Activated CD4-positive, alpha-beta T cell treated with anti-CD3 and anti-CD28 coated beads, Interleukin-2, amount 50 U/mL, for 48 hours (primary cell): ENCODE measurements at regions not wholly inside any gene's neighbourhood (a gene's known extent, or its start where the extent isn't known, plus 50 kb on each side); places are given as distances from the start of the nearest gene placed in this dataset.

Experiments used
- DNase-seq, 2 experiments: peaks; one replicate each; pipeline ENCODE4 v3.0.0-alpha.2; 2020

DNA sequence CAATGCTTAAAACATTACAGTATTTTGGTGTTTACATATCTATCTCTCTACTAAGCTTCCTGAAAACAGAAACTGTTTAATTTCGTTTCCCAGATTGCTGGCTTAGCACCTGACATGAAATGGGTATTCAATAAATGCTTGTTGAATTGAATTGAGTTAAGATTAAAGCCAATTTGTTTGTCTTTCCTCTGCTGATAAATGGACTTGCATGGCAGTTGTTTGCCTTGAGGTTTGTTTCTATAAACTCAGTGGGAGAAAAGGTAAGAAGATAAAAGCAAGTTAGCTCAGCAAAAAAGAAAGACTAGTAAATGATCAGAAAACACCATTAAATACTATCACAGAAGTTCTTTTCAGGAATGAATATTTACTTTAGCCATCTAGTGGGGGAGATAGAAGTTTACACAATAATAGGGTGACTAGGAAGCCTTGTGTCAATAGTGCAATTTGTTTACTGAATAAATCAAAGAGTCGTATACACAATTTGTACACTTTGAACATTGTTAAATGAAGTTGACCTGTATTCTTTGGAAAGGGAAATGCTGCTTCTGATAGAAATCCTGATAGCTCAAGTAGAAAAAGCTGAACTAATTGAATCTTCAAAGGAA, 754.5 kb upstream of the FAM98A start:
- no peak for DNase-seq

DNA sequence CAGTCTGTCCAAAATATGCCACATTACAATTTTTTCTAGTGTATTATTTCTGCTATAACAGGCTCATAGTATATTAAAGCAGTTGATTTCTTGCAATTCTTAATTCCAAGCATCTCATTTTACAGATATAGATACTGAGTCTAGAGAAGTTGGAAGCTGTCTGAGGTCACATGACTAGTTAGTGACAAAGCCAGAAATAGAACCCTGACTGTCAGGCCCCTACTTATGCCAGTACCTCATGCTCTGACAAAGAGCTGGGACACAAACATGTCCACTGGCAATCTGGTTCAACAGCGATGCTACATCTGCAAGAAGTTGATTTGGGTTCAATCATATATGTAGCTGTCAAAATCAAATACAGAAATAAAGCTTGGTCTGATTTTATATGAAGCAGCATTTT, 750.4 kb upstream of the FAM98A start:
- DNase-seq = no peak

DNA sequence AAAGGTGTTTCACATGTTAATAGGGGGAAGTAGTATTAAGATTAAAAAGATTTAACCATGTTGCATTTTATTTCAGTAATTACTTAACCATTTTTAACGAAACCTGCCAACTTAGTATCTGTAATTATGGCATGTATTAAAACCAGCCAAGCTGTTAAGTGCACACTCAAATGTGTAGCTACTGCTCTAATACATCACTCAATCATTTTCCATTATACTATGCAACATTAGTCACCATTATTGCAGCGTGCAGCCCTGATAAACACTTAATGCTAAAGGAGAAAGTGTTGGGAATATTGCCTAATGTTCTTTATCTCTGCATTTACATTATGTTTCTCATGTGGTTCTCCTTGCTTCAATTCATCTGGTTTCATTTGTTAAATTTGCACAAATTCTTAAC, 745.9 kb upstream of the FAM98A start:
- DNase-seq = no peak

DNA sequence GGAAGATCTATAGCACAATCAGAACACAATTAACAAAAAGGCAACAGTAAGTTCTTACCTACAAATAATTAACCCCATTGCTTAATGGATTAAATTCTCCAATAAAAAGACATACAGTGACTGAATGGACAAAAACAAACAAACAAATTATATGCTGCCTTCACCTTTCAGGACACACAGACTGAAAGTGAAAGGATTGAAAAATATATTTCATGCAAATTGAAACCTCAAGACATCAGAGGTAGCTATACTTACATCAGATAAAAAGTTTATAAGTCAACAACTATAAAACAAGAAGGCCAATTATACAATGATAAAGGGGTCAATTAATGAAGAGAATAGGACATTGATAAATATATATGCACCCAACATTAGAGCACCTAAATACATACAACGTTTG, 741.2 kb upstream of the FAM98A start:
- no peak for DNase-seq

DNA sequence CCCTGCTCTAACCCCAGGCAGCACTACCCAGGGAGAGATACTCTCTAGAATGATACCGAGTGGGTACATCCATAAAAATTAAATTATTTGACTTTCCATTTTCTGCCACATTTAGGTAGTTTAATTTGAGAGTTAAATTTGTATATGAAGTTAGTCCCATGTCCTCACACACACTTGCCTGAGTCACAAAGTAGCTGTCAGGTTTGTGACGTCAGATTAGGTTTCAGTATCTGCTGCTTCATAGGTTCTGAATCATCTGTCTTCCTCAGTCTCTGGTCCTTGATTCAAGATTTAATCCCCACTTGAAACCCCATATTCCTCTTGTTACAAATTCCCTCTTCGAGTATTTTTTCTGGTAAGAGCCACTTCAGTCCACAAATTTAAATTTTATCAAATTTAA, 738.6 kb upstream of the FAM98A start:
- DNase-seq = no peak

DNA sequence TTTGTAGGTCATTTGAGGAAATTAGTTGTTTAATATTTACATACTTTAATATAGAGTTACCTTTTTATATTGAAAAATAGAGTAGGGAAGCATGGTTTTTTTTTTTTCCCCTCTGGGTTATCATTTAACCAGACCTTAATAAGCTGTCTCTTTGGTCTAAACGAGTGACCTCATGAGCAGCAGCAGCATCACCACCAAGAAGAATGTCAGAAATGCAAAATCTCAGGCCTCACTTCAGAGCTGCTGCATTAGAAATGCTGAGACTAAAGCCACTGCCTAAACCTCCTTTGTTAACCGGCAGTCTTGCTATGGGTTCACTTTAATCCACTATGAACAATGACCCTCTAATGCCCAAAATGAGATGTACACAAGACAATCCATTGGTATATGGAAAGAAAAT, 733.7 kb upstream of the FAM98A start:
- no peak for DNase-seq

DNA sequence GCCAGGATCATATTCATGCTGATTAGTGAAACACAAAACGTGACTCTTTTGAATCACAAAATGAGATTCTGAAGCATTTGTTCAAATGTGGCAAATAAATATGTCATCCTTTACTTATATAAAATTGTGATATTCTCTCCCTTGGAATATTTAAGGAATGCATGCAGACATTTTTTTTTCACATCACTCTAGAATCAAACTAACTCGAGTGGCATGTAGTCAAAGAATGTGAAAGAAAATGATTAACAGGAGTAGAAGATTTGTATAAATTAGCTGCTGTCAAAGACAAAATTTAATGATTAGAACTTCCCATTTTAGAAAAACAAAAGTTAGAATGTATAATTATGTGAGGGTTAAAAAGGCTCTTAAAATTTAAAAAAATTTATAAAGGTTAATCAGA, 721.0 kb upstream of the FAM98A start:
- DNase-seq = no peak

DNA sequence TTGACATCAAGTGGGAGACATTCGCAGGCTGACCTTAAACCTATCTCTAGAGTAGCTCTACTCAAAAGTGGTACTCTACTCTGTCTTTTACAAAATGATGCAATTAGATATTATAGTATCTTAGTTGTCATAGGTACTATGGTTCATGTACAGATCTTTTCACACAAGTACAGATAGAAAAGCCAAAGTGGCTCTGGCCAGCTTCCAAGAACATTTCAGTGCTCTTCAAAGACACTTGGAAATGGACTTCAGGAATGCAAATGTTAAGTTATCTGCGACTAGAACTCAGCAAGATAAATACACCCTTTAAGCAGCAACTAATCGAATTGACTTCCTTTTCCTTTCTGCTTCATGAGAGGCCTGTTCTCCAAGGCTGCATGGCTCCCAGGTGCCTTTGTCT, 718.7 kb upstream of the FAM98A start:
- DNase-seq = no peak

DNA sequence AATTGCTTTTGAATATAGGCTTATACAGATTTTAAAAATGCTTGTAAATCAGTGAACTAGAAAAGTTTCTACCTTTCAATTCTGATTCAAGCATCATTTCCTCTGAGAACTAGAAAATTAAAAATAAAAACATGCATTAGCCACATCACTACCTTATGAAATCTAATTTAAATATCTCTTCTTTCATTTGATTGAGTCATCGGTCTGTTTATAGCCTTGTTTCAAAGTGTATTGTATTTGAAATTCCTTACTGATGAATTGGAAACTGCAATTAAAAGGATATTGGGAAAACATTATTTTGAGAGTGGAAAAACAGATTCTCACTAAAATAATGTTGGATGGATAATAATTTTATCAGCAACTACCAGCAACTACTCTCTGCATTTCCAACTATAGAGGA, 717.7 kb upstream of the FAM98A start:
- no peak for DNase-seq

DNA sequence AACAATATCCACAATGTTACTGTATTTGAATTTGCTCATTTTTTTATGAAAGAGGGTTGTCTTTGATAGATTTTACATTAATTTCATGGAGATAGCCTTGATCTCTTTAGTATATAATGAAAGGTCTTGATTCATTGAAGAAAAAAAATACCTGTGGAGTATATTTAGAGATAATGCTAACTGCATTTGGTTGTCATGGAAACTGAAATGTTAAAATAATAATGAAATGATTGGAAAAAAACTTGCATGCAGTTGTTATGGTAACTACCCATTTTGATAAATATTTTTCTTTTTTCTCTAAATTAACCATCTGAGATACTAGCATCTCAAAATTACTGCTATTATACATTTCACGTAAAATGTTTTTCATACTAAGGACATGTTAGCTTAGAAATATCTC, 712.7 kb upstream of the FAM98A start:
- DNase-seq = no peak

DNA sequence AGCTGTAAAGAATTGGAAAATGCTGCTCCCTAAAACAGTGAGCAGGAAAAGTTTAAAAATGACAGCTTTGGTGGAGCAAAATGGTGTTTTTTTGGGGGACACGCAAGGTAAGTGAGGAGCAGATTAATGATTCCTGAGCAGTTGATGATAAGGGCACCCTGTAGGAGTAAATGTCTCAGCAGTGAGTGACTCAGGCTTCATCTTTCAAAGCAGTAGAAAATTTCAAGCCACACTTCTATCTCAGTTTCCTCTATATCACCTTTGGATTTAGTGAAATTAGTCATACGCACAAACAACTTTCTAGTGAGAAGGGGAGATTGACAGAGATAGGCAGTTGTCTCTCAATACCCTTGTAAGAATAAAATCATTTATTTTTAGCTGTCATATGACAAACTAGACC, 709.0 kb upstream of the FAM98A start:
- no peak for DNase-seq

DNA sequence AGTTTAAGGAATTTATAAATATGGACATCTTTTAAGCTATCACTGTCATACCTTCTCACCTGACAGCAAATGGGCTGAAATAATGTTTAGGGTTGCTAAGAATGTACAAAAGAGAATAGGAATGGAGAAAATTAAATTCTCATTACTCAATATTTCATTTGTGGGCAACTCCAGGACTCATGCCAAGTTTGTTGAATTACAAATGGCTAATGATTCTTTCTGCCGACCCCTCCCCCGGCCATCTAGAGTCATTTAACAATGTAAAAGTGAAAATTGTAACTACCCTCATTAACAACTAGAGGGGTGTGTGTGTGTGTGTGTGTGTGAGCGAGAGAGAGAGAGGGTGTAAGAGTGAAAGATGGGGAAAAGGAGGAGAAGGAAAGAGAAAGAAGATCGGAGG, 708.5 kb upstream of the FAM98A start:
- DNase-seq = no peak

DNA sequence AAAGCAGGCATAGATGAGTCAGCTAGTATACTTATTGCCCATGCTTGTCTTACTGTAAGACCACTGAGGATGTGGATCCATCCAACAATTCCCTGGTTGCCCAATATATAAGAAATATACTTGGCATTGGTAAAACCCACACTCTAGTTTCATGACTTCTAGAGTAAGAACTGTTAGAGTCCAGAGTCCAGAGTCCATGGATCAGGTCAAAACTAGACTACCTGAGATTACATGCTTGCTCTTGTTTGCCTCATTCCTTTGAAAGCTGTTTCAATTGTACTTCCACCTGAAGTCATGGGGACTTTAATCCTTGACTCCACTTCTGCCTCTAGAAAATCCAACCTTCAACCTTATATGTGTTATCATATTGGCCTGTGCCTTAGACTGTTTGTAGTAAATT, 707.6 kb upstream of the FAM98A start:
- DNase-seq = no peak

DNA sequence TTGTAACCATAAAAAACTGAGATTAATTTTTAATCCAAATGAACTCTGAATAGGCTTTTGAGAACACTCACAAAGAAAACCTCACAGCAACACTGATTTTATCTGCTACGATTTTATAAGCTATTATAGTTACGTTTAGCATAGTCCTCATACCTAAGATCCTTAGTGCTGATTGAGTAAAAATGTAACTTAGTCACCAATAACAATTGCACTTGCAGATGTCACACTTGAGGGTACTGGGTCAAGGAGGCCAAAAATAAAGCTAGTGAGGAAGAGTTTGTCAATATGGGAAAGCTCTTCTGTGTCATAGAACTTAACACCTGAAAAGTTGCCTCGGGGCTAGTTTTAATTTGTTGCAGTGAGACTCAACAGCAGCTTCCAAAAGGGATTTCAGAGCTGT, 706.5 kb upstream of the FAM98A start:
- DNase-seq = no peak

DNA sequence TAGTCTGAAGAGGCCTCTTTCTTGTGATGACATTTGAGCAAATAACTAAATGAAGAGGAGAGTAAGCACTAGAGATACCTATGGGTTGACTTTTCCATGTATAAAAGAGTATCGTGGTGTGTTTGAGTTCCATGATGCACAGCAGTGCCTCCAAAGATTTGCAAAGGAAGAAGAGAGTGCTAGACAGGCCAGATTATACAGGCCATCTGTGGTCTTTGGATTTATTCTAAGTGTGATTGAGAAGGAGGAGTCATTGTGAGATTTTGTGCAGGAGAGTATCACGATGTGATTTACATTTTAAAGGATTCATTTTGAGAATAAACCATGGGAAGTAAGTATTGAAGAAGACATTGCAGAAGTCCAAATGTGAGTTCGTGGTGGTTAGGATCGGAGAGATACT, 695.9 kb upstream of the FAM98A start:
- DNase-seq = no peak

DNA sequence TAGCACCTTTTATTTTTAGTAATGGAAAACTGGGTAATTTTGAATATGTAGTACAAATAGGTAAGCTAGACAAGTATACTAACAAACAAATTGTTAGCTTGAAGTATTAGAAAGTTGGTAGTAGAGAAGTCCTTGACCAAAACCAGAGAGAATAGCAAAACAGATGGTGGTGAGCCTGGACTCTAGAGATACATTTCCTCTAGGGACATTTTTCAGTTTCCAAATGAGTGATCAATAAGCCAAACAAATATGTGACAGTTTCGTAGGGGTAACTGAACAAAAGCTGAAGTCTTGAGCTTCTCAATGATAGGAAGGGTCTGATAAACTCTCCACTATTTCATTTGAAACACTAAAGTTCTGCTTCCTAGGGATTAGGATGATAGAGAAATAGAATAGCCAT, 692.0 kb upstream of the FAM98A start:
- DNase-seq = no peak

DNA sequence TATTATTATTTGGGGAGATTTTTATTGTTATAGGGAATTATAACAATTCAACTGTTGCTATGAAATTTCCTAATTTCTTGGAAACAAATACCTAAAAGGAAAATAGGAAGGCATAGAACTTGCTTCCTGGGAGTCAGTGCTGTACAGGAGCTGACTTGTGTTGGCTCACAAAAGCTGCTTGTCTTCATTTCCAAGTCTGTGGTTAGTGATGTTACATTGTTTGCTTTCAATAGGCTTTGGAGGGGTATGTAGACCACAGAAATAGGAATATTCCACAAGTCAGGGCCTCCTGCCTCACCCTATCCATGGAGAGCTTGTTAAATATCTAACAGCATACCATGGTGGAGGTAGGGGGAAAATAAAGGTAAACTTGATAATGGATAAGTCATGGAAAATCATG, 688.9 kb upstream of the FAM98A start:
- DNase-seq = no peak

DNA sequence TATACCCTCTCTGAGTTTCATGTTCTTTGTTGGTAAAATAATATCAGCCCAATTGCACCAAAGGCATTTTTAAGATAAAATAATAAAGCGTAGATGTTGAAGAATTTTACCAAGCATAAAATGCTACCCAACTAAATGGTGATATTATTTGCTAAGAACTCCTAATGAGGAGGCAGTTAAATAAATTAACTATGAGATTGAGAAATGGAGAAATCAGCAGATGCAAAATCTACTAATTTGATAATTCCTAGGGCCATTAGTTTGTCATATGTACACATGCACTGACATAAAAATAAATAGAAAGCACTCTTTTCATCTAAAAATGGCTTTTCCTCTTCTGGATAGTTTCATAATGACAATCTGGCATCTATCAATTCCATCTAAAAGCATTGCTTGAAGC, 681.5 kb upstream of the FAM98A start:
- DNase-seq = no peak

DNA sequence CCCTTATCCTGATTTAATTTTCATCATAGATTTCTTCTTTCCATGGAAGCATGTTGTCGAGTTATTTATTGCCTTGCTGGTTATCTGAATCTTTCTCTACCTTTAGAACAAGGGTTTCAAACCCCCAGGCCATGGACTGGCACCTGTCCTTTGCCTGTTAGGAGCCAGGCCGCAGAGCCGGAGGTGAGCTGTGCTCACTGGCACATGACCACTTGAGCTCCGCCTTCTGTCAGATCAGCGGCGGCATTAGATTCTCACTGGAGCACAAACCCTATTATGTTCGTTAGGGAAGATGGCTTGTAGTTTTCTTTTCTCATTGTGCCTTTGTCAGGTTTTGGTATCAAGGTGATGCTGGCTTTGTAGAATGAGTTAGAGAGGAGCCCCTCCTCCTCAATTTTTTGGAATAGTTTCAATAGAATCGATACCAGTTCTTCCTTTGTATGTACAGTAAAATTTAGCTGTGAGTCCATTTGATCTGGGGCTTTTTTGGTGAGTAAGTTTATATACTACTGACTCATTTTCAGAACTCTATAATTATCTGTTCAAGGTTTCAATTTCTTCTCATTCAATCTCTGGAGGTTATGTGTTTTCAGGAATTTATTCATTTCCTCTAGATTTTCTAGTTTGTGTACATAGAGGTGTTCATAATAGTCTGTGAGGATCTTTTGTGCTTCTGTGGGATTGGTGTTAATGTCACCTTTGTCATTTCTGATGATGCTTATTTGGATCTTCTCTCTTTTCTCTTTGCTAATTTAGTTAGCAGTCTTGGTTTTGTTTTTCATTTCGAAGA, 668.0 kb upstream of the FAM98A start:
- no peak for DNase-seq

DNA sequence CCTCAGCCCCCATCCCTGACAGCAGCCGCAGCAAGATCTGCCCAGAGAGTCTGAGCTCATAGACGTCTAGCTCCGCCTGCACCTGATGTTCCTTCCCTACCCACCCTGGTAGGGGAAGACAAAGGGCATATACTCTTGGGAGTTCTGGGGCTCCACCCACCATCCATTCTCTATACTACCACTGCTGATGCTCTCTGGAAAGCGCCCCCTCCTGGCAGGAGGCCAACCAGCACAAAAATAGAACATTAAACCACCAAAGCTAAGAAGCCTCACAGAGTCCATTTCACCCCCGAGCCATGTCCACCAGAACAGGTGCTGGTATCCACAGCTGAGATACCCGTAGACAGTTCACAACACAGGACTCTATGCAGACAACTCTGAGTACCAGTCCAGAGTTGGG, 662.6 kb upstream of the FAM98A start:
- DNase-seq = no peak

DNA sequence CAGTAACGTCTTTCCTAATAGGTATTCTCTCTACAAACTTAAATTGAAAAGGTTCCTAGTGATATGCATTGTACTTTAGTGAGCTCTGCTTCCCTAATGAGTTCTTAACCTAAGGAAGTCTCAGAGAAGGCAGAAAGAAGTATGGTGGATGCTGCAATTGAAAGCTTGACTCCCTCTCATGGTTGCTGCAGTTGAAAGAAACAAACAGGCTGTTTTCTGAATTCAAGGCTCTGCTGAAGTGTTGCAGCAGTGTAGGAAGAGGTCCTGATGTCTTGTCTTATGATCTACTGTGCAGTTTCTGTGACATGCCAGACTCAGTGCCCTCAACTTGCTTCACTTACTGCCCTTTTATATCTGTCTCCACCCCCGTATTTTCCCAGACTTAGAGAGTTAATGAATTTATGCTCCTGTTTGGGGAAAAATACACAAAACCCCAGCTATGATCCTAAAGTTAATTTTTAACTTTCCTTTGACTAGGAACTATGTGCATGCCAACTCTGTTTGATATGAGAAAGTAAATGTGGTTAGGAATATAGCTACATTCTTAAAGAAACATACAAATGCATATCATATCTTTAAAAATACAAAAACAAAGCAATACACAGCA, 655.3 kb upstream of the FAM98A start:
- no peak for DNase-seq

DNA sequence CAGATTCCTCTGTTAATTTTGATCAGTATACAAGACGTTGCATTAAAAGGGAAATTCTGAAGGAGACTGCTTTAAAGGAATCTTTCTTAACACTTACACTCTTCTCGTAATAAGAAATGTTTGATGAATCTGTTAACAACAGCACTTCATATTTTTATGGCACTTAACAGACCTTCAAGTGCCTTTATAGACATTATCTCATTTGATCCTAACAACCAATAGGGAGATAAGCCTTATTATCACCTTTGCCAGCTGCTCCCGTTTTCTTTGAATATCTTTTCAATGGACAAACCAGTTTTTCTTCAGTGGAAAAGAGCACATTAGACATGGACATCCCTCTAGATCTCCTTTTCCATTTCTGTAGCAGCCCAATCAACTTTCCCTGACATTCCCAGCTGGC, 653.0 kb upstream of the FAM98A start:
- DNase-seq = no peak

DNA sequence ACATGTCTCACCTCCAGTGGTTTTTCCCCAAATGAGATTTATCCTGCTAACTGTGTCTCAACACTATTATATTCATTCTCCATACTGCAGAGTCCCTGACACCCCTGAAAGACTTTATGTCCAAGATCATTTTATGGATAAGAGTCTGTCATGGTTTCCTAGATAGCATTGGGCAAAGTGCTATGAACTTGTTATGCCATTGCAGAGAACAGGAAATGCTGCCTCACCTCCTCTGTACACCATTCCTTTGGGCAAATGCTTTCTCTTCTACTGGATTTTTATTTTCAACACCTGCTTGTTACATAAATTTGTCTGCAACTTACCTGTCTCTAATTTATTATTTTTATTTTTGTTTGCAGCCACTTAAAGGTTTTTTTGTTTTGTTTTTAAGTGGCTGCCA, 652.5 kb upstream of the FAM98A start:
- no peak for DNase-seq

DNA sequence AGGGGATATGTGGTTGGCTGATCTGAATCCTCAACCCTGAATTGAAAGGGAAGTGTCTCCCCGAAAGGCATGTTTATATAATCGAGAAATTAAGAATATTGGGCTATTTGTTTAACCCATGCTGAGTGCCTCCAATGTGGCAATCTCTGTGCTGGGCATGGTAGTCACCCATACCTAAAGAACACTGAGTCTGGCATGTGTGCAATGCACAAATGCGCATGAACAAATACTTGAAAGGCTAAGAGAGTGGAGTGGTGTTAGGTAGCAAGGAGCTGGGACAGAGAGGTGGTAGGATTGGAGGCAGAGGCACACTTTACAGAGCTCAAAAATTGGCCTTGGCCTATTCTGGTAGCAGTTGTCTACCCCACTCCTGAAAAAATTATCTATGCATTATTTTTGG, 645.1 kb upstream of the FAM98A start:
- DNase-seq = no peak

DNA sequence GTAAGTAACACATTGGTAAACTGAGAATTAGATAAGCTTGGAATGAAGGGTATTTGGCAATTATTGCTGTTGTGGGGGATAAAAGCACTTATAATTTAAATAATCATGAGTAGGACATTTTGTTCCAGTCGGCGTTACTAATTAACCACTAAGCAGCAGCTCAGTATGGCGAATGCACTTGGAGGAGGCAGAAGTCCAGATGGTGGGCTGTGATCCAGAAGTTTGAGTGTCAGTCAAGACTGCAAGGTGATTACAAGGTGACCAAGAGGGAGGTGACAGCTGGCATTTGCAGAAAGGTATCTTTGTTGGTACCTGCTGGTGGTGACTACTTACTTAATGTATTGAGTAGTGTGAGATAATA, 643.6 kb upstream of the FAM98A start:
- DNase-seq = no peak
